ENCODE measurements at regions not wholly inside any gene's neighbourhood (a gene's known extent, or its start where the extent isn't known, plus 50 kb on each side); places are given as distances from the start of the nearest gene placed in this dataset.

- no peak for DNase-seq (ENCODE audit: low read depth, low spot score)
These were observed 291.0 kb upstream of the ACVR2A start for GRCh38 chr2:147553775-147554271.

GRCh38 chr2:147550995-147551731, 293.7 kb upstream of the ACVR2A start:
- DNase-seq (ENCODE audit: low read depth, low spot score), result no peak

- DNase-seq (ENCODE audit: low read depth, low spot score), result no peak
These were observed 295.8 kb upstream of the ACVR2A start for GRCh38 chr2:147549054-147549453.

GRCh38 chr2:147548451-147548850, 296.4 kb upstream of the ACVR2A start:
- no peak for DNase-seq (ENCODE audit: low read depth, low spot score)

GRCh38 chr2:147547440-147547839, 297.4 kb upstream of the ACVR2A start:
- no peak for DNase-seq (ENCODE audit: low read depth, low spot score)

GRCh38 chr2:147546109-147546508, 298.7 kb upstream of the ACVR2A start:
- no peak for DNase-seq (ENCODE audit: low read depth, low spot score)

GRCh38 chr2:147543056-147543455, 301.8 kb upstream of the ACVR2A start:
- no peak for DNase-seq (ENCODE audit: low read depth, low spot score)

- no peak for DNase-seq (ENCODE audit: low read depth, low spot score)
These were observed 302.5 kb upstream of the ACVR2A start for GRCh38 chr2:147542351-147542750.

- DNase-seq (ENCODE audit: low read depth, low spot score), result no peak
These were observed 303.5 kb upstream of the ACVR2A start for GRCh38 chr2:147541314-147541713.

- no peak for DNase-seq (ENCODE audit: low read depth, low spot score)
These were observed 306.0 kb upstream of the ACVR2A start for GRCh38 chr2:147538821-147539220.

GRCh38 chr2:147538088-147538487, 306.7 kb upstream of the ACVR2A start:
- no peak for DNase-seq (ENCODE audit: low read depth, low spot score)

GRCh38 chr2:147531269-147531668, 313.6 kb upstream of the ACVR2A start:
- DNase-seq (ENCODE audit: low read depth, low spot score), result no peak

GRCh38 chr2:147530033-147530432, 314.8 kb upstream of the ACVR2A start:
- DNase-seq (ENCODE audit: low read depth, low spot score), result no peak

GRCh38 chr2:147525819-147526489, 318.9 kb upstream of the ACVR2A start:
- no peak for DNase-seq (ENCODE audit: low read depth, low spot score)

GRCh38 chr2:147524912-147525311, 319.9 kb upstream of the ACVR2A start:
- DNase-seq (ENCODE audit: low read depth, low spot score), result no peak

- DNase-seq (ENCODE audit: low read depth, low spot score), result no peak
These were observed 321.4 kb upstream of the ACVR2A start for GRCh38 chr2:147523415-147523814.

GRCh38 chr2:147521936-147522335, 322.9 kb upstream of the ACVR2A start:
- no peak for DNase-seq (ENCODE audit: low read depth, low spot score)

- no peak for DNase-seq (ENCODE audit: low read depth, low spot score)
These were observed 324.0 kb upstream of the ACVR2A start for GRCh38 chr2:147520817-147521216.

GRCh38 chr2:147519178-147519577, 325.7 kb upstream of the ACVR2A start:
- DNase-seq (ENCODE audit: low read depth, low spot score), result no peak

- DNase-seq (ENCODE audit: low read depth, low spot score), result no peak
These were observed 329.6 kb upstream of the ACVR2A start for GRCh38 chr2:147515213-147515612.

- no peak for DNase-seq (ENCODE audit: low read depth, low spot score)
These were observed 332.6 kb upstream of the ACVR2A start for GRCh38 chr2:147512206-147512605.

GRCh38 chr2:147511491-147511948, 333.3 kb upstream of the ACVR2A start:
- no peak for DNase-seq (ENCODE audit: low read depth, low spot score)

GRCh38 chr2:147509821-147510220, 335.0 kb upstream of the ACVR2A start:
- DNase-seq (ENCODE audit: low read depth, low spot score), result no peak

All from activated CD4-positive, CD25-positive, alpha-beta regulatory T cell treated with anti-CD3 and anti-CD28 coated beads, Interleukin-2, amount 50 U/mL, for 16 hours (primary cell).